SK-N-SH treated with all-trans-retinoic acid at 6 μM for 48 hours (cell line): ENCODE measurements at regions not wholly inside any gene's neighbourhood (a gene's known extent, or its start where the extent isn't known, plus 50 kb on each side); places are given as distances from the start of the nearest gene placed in this dataset.

ENCODE experiments used
- OSR1 ChIP-seq: fragments of 250-450 bp; sonication (Bioruptor Pico); IDR thresholded peaks from 2 replicates; pipeline ENCODE4 v1.8.0; 2022; ENCODE audit warnings: moderate library complexity, mild to moderate bottlenecking, inconsistent platforms
- TOX ChIP-seq: fragments of 250-450 bp; sonication (Bioruptor Pico); IDR thresholded peaks from 2 replicates; pipeline ENCODE4 v1.8.0; 2021; ENCODE audit warnings: mild to moderate bottlenecking, moderate library complexity, borderline replicate concordance
- ZFP3 ChIP-seq: fragments of 250-450 bp; sonication (Bioruptor Pico); IDR thresholded peaks from 2 replicates; pipeline ENCODE4 v1.5.0; 2020; ENCODE audit warnings: mild to moderate bottlenecking, moderate library complexity
- ZNF70 ChIP-seq: fragments of 450-650 bp; formaldehyde crosslinking; IDR thresholded peaks from 2 replicates; pipeline ENCODE4 v1.5.0; 2020; ENCODE audit warnings: mild to moderate bottlenecking, moderate library complexity
- TF ChIP-seq, protein P1 (sequence below): fragments of 250-450 bp; sonication (Bioruptor Pico); IDR thresholded peaks from 2 replicates; pipeline ENCODE4 v1.5.1; 2020; ENCODE audit warnings: low read depth, mild to moderate bottlenecking, moderate library complexity

GRCh38 chr10:4568731-4569130 is 257.3 kb upstream of the AKR1E2 start:
- TF ChIP-seq TOX (CRISPR knock-in tag), result no peak
- TF ChIP-seq ZFP3 (CRISPR knock-in tag), result no peak
- TF ChIP-seq ZNF70 (CRISPR knock-in tag), result no peak
- TF ChIP-seq, protein P1, sequence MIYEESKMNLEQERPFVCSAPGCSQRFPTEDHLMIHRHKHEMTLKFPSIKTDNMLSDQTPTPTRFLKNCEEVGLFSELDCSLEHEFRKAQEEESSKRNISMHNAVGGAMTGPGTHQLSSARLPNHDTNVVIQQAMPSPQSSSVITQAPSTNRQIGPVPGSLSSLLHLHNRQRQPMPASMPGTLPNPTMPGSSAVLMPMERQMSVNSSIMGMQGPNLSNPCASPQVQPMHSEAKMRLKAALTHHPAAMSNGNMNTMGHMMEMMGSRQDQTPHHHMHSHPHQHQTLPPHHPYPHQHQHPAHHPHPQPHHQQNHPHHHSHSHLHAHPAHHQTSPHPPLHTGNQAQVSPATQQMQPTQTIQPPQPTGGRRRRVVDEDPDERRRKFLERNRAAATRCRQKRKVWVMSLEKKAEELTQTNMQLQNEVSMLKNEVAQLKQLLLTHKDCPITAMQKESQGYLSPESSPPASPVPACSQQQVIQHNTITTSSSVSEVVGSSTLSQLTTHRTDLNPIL (CRISPR knock-in tag), result no peak
- TF ChIP-seq OSR1 (CRISPR knock-in tag), result no peak
